Pancreas (tissue), 10 donors: ENCODE measurements at regions not wholly inside any gene's neighbourhood (a gene's known extent, or its start where the extent isn't known, plus 50 kb on each side); places are given as distances from the start of the nearest gene placed in this dataset.

ENCODE experiments used
- ATAC-seq, 4 donors: fragments of 200-7000 bp; cut with Tn5 transposase; one replicate each; pipeline versions ENCODE4 v1.8.0 to v1.9.1; 2020; ENCODE audit warnings: mild to moderate bottlenecking in 4 of 4, moderate library complexity in 4 of 4
- DNase-seq, 6 donors: peaks; one replicate each; pipeline ENCODE4 v3.0.0-alpha.2; 2020
- FAIRE-seq: peaks from 2 replicates; lab custom pipeline; 2012; peaks lifted over from hg19 to GRCh38; lab: Jason Lieb, UNC
- H3K27ac ChIP-seq, 4 donors: fragments of 200-600 bp; sonication (generic); 1 replicate in 3 of 4; 2 replicates in 1 of 4; pipeline versions ENCODE4 v1.5.0 to v1.8.0; 2020
- H3K27me3 ChIP-seq, 4 donors: fragments of 200-600 bp; one replicate each; pipeline ENCODE4 v1.8.0; 2021
- H3K36me3 ChIP-seq, 3 donors: fragments of 200-600 bp; sonication (generic) in 1 of 3; one replicate each; pipeline versions ENCODE4 v1.5.0 to v1.8.0; 2020 to 2021
- H3K4me1 ChIP-seq, 3 donors: fragments of 200-600 bp; one replicate each; pipeline ENCODE4 v1.8.0; 2021
- H3K4me3 ChIP-seq, 4 donors: fragments of 200-600 bp; sonication (generic) in 2 of 4; one replicate each; pipeline versions ENCODE4 v1.5.0 to v1.8.0; 2020 to 2021
- H3K9me3 ChIP-seq, 4 donors: fragments of 200-600 bp; one replicate each; pipeline ENCODE4 v1.8.0; 2021
- CTCF ChIP-seq, 4 donors: fragments of 200-600 bp; sonication (generic) in 3 of 4; IDR thresholded peaks; one replicate each; pipeline versions ENCODE4 v1.5.0 to v1.8.0; 2021; ENCODE audit warnings: antibody characterized with exemption in 4 of 4
- WGBS, 2 donors: extraction: QIAGEN DNeasy Blood & Tissue Kit; methylation state at CpG; one replicate each; pipeline ENCODE4 v1.1.7; 2013; 5-methylcytosine and 5-hydroxymethylcytosine counted together
- intact Hi-C, 3 donors: fragments of 100-400 bp; cut with DNase I; formaldehyde crosslinking; loops; one replicate each; pipeline versions ENCODE4 v1.11.1 to v1.14.2; 2022
- donor health status: healthy with polysubstance abuse.
- donor health status: DM: no; HTN: no; CAD: no; lungs with moderate emphysema.
- donor health status: DM: no; HTN: no; CAD: no.
- donor health status: control.
- donor health status: control.
- donor health status: Bipolar disorder and iron deficiency.
- donor health status: DM: yes; HTN: yes; CAD: no.
- donor health status: DM: no; HTN: no; CAD: no.
- donor health status: DM: no; HTN: no; CAD: no.
- donor health status: DM: yes; HTN: yes; CAD: no.

- intact Hi-C loops, result no loop called here
- no peaks in the 10 kb centered on the region for H3K36me3 ChIP-seq
- DNase-seq, result no peak
- H3K4me1 ChIP-seq, result no peaks in the 10 kb centered on the region
- ATAC-seq, result no peak
- no peak for FAIRE-seq
- WGBS, 2 donors, result 72 to 86% methylated on average over 2 of the region's 2 CpGs
- TF ChIP-seq CTCF (IDR thresholded peaks at IDR 0.05), result no peak
- H3K27ac ChIP-seq, result no peak overlapping the region
- no peak overlapping the region for H3K4me3 ChIP-seq
- no peaks in the 10 kb centered on the region for H3K27me3 ChIP-seq
- H3K9me3 ChIP-seq, result peaks cover 0 to 2% (median 0%) of the 10 kb centered on the region in 4 donors
Measured at GRCh38 chr14:101096551-101096950, 193.0 kb upstream of the RTL1 start.

GRCh38 chr14:101097109-101097793 is 193.7 kb upstream of the RTL1 start:
- no peaks in the 10 kb centered on the region for H3K36me3 ChIP-seq
- H3K27me3 ChIP-seq, result no peaks in the 10 kb centered on the region
- intact Hi-C loops, result no loop called here
- no peak for TF ChIP-seq CTCF (IDR thresholded peaks at IDR 0.05)
- no peak for DNase-seq
- H3K4me3 ChIP-seq, result no peak overlapping the region
- no peak for ATAC-seq
- no peak overlapping the region for H3K27ac ChIP-seq
- 42 to 63% methylated on average over 3 of the region's 3 CpGs for WGBS, 2 donors
- no peak for FAIRE-seq
- H3K9me3 ChIP-seq, result peaks cover 0 to 2% (median 0%) of the 10 kb centered on the region in 4 donors
- no peaks in the 10 kb centered on the region for H3K4me1 ChIP-seq

GRCh38 chr14:101098177-101098576 is 194.7 kb upstream of the RTL1 start:
- intact Hi-C loops, result no loop called here
- FAIRE-seq (no peak), ATAC-seq (no peak), DNase-seq (no peak)
- no peak for TF ChIP-seq CTCF (IDR thresholded peaks at IDR 0.05)
- no peaks in the 10 kb centered on the region for H3K36me3 ChIP-seq
- no peaks in the 10 kb centered on the region for H3K4me1 ChIP-seq
- H3K27me3 ChIP-seq, result no peaks in the 10 kb centered on the region
- H3K4me3 ChIP-seq, result no peak overlapping the region
- WGBS, 2 donors, result 59 to 74% methylated on average over 3 of the region's 3 CpGs
- H3K27ac ChIP-seq, result no peak overlapping the region
- H3K9me3 ChIP-seq, result peaks cover 0 to 2% (median 0%) of the 10 kb centered on the region in 4 donors

GRCh38 chr14:101098641-101099040 is 195.1 kb upstream of the RTL1 start:
- ATAC-seq, result no peak
- no peak for DNase-seq
- peaks cover 0 to 2% (median 0%) of the 10 kb centered on the region in 4 donors for H3K9me3 ChIP-seq
- no peak for TF ChIP-seq CTCF (IDR thresholded peaks at IDR 0.05)
- FAIRE-seq, result no peak
- H3K4me3 ChIP-seq, result no peak overlapping the region
- no peak overlapping the region for H3K27ac ChIP-seq
- no peaks in the 10 kb centered on the region for H3K4me1 ChIP-seq
- WGBS, 2 donors, result 18 to 22% methylated on average over 2 of the region's 2 CpGs
- intact Hi-C loops, result no loop called here
- H3K27me3 ChIP-seq, result no peaks in the 10 kb centered on the region
- no peaks in the 10 kb centered on the region for H3K36me3 ChIP-seq

GRCh38 chr14:101101456-101102056 is 198.0 kb upstream of the RTL1 start:
- peaks cover 0 to 2% (median 0%) of the 10 kb centered on the region in 4 donors for H3K9me3 ChIP-seq
- H3K36me3 ChIP-seq, result no peaks in the 10 kb centered on the region
- DNase-seq, result peak in 2 of 6 donors; percentile 26 to 27
- H3K27ac ChIP-seq, result no peak overlapping the region
- WGBS, 2 donors, result 85 to 96% methylated on average over 5 of the region's 5 CpGs
- peak in 1 of 4 donors; percentile 18 for ATAC-seq
- no peak for FAIRE-seq
- H3K27me3 ChIP-seq, result no peaks in the 10 kb centered on the region
- no peaks in the 10 kb centered on the region for H3K4me1 ChIP-seq
- intact Hi-C loops, result no loop called here
- TF ChIP-seq CTCF (IDR thresholded peaks at IDR 0.05), result no peak
- no peak overlapping the region for H3K4me3 ChIP-seq
